Stomach (tissue), 8 donors: ENCODE measurements at regions not wholly inside any gene's neighbourhood (a gene's known extent, or its start where the extent isn't known, plus 50 kb on each side); places are given as distances from the start of the nearest gene placed in this dataset.

Experiments used
- DNase-seq, 2 donors: peaks; one replicate each; pipeline versions ENCODE4 v3.0.0 to v3.0.0-alpha.2; 2013 to 2019
- H3K27ac ChIP-seq, 5 donors: fragments of 200-600 bp in 4 of 5; sonication (generic) in 4 of 5; one replicate each; pipeline ENCODE4 v1.5.1; 2013 to 2019; ENCODE audit warnings: mild to moderate bottlenecking in 1 of 5, moderate library complexity in 1 of 5
- H3K27me3 ChIP-seq, 3 donors: fragments of 200-600 bp; sonication (generic); one replicate each; pipeline ENCODE4 v1.5.1; 2017 to 2019; ENCODE audit warnings: mixed run types in 1 of 3
- H3K36me3 ChIP-seq, 4 donors: fragments of 200-600 bp; sonication (generic); 1 replicate in 3 of 4; 2 replicates in 1 of 4; pipeline ENCODE4 v1.5.1; 2016 to 2019
- H3K4me1 ChIP-seq, 4 donors: fragments of 200-600 bp; sonication (generic); one replicate each; pipeline ENCODE4 v1.5.1; 2016 to 2019
- H3K4me3 ChIP-seq, 4 donors: fragments of 200-600 bp; sonication (generic) in 3 of 4; one replicate each; pipeline ENCODE4 v1.5.1; 2016 to 2019; ENCODE audit warnings: mild to moderate bottlenecking in 1 of 4
- H3K9me3 ChIP-seq, 4 donors: fragments of 200-600 bp; sonication (generic); one replicate each; pipeline ENCODE4 v1.5.1; 2016 to 2019
- EP300 ChIP-seq: sonication (generic); formaldehyde crosslinking; IDR thresholded peaks from one replicate; pipeline ENCODE4 v1.6.1; 2017; ENCODE audit warnings: antibody characterized with exemption
- POLR2A ChIP-seq, 4 donors: fragments of 450-650 bp; IDR thresholded peaks; one replicate each; pipeline ENCODE4 v1.6.1; 2016; ENCODE audit warnings: antibody characterized with exemption in 4 of 4, control low read depth in 2 of 4, mild to moderate bottlenecking in 1 of 4, moderate library complexity in 1 of 4
- POLR2AphosphoS5 ChIP-seq, 3 donors: sonication (generic); formaldehyde crosslinking; IDR thresholded peaks; one replicate each; pipeline ENCODE4 v1.6.1; 2016; ENCODE audit warnings: antibody characterized with exemption in 3 of 3
- WGBS, 5 donors: extraction: QIAGEN DNeasy Blood & Tissue Kit in 3 of 5; methylation state at CpG; one replicate each; pipeline versions ENCODE4 v1.1.5 to v1.1.7; 2013 to 2018; 5-methylcytosine and 5-hydroxymethylcytosine counted together
- intact Hi-C: fragments of 100-400 bp; cut with DNase I; formaldehyde crosslinking; loops from one replicate; pipeline ENCODE4 v1.15.1; 2023; ENCODE audit warnings: low total_unique reads
- TF ChIP-seq, protein P1 (sequence below), 7 experiments: fragments of 450-650 bp in 4 of 7; fragments of 200-600 bp in 3 of 7; sonication (generic) in 3 of 7; IDR thresholded peaks; one replicate each; pipeline ENCODE4 v1.5.1; 2016 to 2019; ENCODE audit warnings: antibody characterized with exemption in 7 of 7, control low read depth in 2 of 7, mild to moderate bottlenecking in 1 of 7
- donor health status: healthy with polysubstance abuse.
- donor health status: Bipolar disorder and iron deficiency.
- donor health status: healthy.

DNA sequence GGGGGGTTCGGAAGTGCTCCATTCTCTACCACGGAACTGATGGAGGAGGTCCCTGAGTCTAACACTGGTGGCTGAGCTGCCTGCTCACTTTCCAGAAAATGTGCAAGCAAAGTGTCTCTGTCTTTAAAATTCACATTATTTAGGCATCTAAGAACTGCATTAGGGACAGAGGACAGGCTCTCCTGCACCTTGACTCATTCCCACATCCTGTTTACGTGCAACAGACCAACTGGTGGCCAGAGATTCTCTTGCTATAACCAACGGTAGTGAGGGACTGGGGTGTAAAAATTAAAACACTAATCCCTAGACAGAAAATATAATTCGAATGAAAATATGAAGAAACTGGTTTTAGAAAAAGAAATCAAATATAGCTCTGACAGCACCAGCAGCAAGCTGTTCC, 320.9 kb downstream of the IRX2 start:
- no peak for DNase-seq
- Histone ChIP-seq H3K27ac (no peak overlapping the region), H3K4me1 (no peaks in the 10 kb centered on the region), H3K9me3 (no peaks in the 10 kb centered on the region), H3K36me3 (no peaks in the 10 kb centered on the region), H3K27me3 (peaks cover 0 to 2% (median 0%) of the 10 kb centered on the region in 3 donors), H3K4me3 (no peak overlapping the region)
- intact Hi-C loops = no loop called here
- 45 to 59% (median 52%) methylated on average over 5 of the region's 5 CpGs for WGBS, 5 donors
- TF ChIP-seq, protein P1, sequence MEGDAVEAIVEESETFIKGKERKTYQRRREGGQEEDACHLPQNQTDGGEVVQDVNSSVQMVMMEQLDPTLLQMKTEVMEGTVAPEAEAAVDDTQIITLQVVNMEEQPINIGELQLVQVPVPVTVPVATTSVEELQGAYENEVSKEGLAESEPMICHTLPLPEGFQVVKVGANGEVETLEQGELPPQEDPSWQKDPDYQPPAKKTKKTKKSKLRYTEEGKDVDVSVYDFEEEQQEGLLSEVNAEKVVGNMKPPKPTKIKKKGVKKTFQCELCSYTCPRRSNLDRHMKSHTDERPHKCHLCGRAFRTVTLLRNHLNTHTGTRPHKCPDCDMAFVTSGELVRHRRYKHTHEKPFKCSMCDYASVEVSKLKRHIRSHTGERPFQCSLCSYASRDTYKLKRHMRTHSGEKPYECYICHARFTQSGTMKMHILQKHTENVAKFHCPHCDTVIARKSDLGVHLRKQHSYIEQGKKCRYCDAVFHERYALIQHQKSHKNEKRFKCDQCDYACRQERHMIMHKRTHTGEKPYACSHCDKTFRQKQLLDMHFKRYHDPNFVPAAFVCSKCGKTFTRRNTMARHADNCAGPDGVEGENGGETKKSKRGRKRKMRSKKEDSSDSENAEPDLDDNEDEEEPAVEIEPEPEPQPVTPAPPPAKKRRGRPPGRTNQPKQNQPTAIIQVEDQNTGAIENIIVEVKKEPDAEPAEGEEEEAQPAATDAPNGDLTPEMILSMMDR (IDR thresholded peaks at IDR 0.05) = no peak
- TF ChIP-seq POLR2A (IDR thresholded peaks at IDR 0.05) = no peak
- TF ChIP-seq POLR2AphosphoS5 (IDR thresholded peaks at IDR 0.05) = no peak
- TF ChIP-seq EP300 = no peak

DNA sequence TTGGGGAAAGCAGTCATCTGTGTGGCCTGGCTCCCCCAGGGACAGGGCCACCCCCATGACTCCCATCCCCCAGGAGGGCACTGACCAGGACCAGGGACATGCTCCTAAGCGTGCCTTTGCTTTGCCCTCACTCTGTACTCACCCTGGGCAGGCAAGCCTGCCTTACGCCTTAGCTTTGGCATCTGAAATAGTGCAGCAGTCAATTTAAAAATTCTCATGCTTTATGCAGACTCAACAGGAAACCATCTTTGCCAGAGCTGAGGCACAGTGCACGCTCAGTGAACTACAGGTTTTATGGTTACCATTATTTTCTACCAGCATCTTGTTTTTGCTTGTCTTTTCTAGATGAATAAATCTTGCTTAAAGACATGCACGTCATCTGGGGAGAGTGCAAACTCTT, 323.5 kb downstream of the IRX2 start:
- H3K36me3 ChIP-seq = no peaks in the 10 kb centered on the region
- no peak overlapping the region for H3K27ac ChIP-seq
- no peaks in the 10 kb centered on the region for H3K27me3 ChIP-seq
- 70 to 85% (median 80%) methylated on average over 4 of the region's 4 CpGs for WGBS, 5 donors
- TF ChIP-seq EP300 (no peak), POLR2AphosphoS5 (IDR thresholded peaks at IDR 0.05) (no peak)
- no peaks in the 10 kb centered on the region for H3K4me1 ChIP-seq
- H3K9me3 ChIP-seq = peaks cover 0 to 15% (median 11%) of the 10 kb centered on the region in 4 donors
- intact Hi-C loops = no loop called here
- no peak overlapping the region for H3K4me3 ChIP-seq
- no peak for DNase-seq

DNA sequence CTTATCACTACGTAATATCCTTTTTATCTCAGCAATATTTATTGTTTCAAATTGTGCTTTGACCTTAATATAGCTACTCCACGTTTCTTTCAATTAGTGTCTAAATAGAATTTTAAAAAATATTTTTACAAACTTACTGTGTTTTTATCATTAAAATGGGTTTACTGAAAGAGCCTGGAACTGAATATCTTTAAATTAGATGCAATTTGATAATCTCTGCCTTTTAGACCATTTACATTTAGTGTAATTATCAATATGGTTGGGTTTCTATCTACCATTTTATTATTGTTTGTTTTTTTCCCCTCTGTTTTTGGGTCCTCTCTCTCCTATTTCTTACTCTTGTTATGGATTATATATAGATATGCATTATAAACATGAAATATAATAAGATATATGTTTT, 327.8 kb downstream of the IRX2 start:
- peaks cover 0 to 15% (median 11%) of the 10 kb centered on the region in 4 donors for H3K9me3 ChIP-seq
- H3K27ac ChIP-seq = no peak overlapping the region
- intact Hi-C loops = no loop called here
- WGBS, 5 donors = 70 to 83% (median 72%) methylated on average over 2 of the region's 2 CpGs
- H3K4me1 ChIP-seq = no peaks in the 10 kb centered on the region
- no peak for DNase-seq
- no peaks in the 10 kb centered on the region for H3K27me3 ChIP-seq
- no peaks in the 10 kb centered on the region for H3K36me3 ChIP-seq
- TF ChIP-seq POLR2A (IDR thresholded peaks at IDR 0.05) = no peak
- TF ChIP-seq, protein P1 (IDR thresholded peaks at IDR 0.05) = no peak
- TF ChIP-seq POLR2AphosphoS5 (IDR thresholded peaks at IDR 0.05) = no peak
- no peak for TF ChIP-seq EP300
- no peak overlapping the region for H3K4me3 ChIP-seq

DNA sequence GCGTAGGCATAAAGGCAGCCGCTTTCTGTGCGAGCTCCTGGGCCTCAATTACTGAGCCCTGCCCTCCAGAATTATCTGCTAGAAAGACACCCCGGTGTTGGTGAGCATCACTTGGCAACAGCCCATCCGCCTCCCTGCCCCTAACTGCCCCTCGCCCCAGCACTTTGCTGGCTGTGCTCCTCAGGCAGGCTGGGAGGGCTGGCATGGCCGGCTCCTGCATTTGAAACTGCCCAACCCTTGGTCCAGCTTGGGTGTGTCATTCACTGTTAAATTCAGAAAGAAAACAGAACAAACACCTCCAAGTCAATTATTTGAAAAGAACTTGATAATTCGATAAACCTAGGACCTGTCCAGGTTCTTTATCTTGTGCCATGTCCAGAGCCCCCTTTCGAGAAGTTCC, 334.2 kb downstream of the IRX2 start:
- peaks cover 0 to 13% (median 0%) of the 10 kb centered on the region in 3 donors for H3K27me3 ChIP-seq
- H3K4me3 ChIP-seq = no peak overlapping the region
- no peaks in the 10 kb centered on the region for H3K36me3 ChIP-seq
- TF ChIP-seq, protein P1 (IDR thresholded peaks at IDR 0.05) = no peak
- TF ChIP-seq POLR2AphosphoS5 (IDR thresholded peaks at IDR 0.05) (no peak), EP300 (no peak), POLR2A (IDR thresholded peaks at IDR 0.05) (no peak)
- H3K27ac ChIP-seq = no peak overlapping the region
- DNase-seq = no peak
- 66 to 87% (median 74%) methylated on average over 6 to 9 of the region's 9 CpGs for WGBS, 5 donors
- intact Hi-C loops = no loop called here
- no peaks in the 10 kb centered on the region for H3K4me1 ChIP-seq
- peaks cover 0 to 9% (median 0%) of the 10 kb centered on the region in 4 donors for H3K9me3 ChIP-seq

DNA sequence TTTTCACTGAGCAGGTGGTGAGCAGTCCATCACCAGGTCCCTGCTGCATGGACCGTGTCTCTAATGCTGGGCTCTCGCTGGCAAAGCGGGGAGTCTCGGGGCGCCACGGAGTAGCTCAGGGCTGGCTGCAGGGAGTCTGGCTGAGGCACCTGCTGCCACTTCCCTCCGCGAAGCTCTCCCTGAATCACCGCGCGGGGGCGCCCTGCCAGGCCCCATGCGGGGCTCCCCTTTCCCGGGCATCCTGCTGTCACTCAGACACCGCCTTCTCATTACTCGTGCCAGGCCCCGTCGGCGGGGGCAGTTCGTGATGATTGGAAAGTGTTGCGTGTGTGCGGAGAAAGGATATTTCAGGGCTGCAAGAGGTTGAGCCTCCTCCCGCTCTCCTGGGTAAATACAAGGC, 335.8 kb downstream of the IRX2 start:
- no peak for TF ChIP-seq POLR2A (IDR thresholded peaks at IDR 0.05)
- TF ChIP-seq, protein P1 (IDR thresholded peaks at IDR 0.05) = no peak
- no peak for TF ChIP-seq EP300
- H3K4me3 ChIP-seq = no peak overlapping the region
- H3K9me3 ChIP-seq = peaks cover 0 to 9% (median 0%) of the 10 kb centered on the region in 4 donors
- peaks cover 0 to 13% (median 0%) of the 10 kb centered on the region in 3 donors for H3K27me3 ChIP-seq
- H3K4me1 ChIP-seq = no peaks in the 10 kb centered on the region
- 38 to 61% (median 45%) methylated on average over 23 of the region's 23 CpGs for WGBS, 5 donors
- intact Hi-C loops = no loop called here
- DNase-seq = peak in 1 of 2 donors; percentile 13
- H3K36me3 ChIP-seq = no peaks in the 10 kb centered on the region
- H3K27ac ChIP-seq = no peak overlapping the region
